Fibroblast of skin of back (primary cell): ENCODE measurements at regions not wholly inside any gene's neighbourhood (a gene's known extent, or its start where the extent isn't known, plus 50 kb on each side); places are given as distances from the start of the nearest gene placed in this dataset.
A peak's percentile ranks its signal among the peaks of the same experiment; 100 is the strongest.
"Not testable (repeated sequence)": the region's sequence is repeated elsewhere in the genome, so short reads cannot be mapped to it uniquely, and the experiment has no call there.

Experiments used
- DNase-seq: peaks from one replicate; pipeline ENCODE4 v3.0.0-alpha.2; 2013

DNA sequence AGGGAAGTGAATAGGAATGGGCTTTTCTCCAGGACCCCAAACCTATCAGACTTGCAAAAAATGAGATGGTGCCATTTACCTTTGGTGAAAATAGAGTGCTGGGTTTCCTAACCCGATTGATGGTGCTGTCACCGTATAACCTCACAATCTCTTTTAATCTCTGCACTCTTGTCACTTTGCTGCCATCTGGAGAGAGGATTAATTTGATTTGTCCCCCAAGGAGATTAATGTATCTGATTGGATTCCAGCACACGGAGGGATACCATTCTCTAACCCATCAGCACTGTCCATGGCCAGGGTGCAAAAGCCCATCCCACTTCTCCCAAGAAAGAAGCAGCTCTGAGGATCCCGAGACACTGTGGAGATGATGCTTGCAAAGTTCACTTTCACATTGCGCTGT is 86.3 kb upstream of the NFE2L3 start:
- no peak for DNase-seq

DNA sequence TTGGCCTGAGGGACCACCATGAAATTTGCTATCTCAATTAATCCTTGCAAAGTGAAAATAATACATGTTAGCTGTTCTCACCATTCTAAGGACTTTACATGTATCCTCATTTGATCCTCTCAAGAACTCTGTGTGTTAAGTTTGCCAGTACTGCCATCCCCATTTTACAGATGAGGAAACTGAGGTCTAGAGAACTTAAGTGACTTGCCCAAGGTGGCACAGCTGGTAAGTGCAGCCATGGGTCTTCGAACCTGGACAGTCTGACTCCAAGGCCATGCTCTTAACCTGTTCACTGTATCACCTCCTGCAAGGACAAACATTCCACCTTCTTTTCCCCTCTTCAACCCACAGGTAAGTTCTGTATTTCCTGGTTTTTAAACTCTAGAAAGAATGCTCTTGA is 85.3 kb upstream of the NFE2L3 start:
- DNase-seq, result no peak

DNA sequence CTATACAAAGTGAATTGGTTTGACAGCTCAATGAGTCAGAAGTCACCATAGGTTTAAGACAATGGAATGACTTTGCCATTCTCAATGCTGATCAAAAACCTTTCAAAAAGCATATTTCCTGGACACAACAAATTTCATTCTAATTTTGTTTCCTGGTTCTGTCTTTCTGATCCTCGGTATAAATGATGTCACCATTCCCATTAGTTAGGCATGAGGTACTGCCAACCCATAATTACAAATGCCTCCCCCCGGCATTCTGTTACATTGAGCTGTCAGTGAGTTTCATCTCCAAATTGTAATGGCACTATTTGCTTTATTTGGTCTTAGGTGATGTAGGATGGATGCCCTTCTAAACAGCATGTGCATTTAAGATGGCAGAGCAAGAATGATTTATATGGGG is 81.7 kb upstream of the NFE2L3 start:
- no peak for DNase-seq

DNA sequence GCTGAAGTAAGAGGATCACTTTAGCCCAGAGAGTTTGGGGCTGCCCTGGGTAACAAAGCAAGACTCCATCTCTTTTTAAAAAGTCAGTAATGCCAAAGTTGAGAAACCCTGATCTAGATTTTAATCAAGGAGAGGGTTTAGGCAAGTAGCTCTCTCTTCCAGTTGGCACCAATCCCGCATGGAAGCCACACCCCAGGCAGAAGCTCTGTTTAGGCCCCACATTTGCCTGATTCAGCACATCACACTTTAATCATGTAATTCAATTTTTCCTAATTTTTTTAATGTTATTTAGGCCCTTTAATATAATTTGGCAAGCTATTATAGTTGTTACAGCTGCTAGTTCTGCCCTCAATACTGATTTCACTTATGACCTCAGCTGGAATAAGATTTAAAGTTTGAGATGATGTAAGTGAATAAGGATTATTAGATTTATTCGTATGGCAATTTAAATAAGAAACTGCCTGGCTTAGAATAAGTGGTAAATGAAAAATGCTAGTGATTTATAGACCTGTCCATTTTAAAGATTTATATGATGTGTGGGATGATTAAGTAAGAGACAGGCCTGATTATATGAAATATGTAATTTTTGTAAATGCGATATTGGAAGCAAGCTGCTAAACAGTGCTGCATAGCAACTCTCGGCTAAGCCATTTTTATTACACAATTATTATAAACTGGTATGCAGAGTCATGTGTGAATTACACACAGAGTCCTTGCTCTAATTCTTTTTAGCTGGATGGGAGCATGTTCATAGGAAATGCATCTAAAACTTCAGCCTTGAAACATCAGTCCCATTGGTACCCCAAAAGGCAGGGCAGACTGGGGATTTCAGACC is 80.2 kb upstream of the NFE2L3 start:
- no peak for DNase-seq

DNA sequence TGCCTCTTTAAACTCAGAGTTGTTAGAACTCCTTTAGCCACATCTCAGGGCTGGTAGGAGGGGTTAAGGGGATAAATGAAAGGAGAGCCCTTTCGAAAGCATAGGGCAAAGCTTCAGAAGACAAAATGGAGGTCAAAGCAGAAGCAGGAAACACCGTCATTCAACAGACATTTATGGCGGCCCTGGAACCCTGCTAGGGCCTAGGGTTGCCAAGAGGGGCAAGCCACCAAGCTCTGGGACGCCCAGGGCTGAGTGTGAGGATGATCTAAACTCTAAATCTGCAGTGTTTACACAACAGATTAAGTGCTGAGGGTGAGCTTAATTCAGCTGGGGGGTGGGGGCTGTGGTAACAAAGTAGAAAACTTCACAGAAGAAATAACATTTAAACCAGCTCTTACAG is 79.0 kb upstream of the NFE2L3 start:
- DNase-seq, result no peak

DNA sequence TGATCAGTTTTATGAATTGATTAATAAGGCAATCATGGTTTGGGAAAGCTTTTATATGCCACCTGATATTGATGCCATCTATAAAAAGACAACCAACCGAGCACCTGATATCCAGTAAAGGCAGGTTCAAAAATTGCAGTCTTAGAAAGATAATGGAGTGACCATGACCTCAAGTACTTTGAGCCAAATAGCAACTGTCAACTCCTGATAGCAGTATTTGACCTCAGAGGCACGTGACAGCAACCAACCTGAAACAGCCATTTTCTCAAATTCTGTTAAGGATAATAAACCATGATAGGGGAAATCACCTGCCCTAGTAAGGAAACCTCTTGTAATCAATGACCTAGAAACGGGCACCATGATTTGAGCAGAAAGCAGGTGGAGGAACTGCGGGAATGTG is 77.1 kb upstream of the NFE2L3 start:
- no peak for DNase-seq

DNA sequence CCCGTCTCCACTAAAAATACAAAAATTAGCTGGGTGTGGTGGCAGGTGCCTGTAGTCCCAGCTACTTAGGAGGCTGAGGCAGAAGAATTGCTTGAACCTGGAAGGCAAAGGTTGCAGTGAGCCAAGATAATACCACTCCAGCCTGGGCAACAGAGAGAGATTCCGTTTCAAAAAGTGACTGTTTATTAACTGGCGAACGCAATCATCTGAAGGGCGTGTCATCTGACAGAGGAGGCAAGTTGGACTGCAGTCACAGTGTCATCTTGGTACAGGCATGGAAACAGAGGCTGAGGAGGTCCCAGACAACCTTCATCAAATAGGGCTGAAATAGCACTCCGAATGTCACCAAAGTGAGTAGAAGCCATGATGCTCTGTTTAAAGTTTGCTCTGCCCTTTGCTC is 75.3 kb upstream of the NFE2L3 start:
- no peak for DNase-seq

DNA sequence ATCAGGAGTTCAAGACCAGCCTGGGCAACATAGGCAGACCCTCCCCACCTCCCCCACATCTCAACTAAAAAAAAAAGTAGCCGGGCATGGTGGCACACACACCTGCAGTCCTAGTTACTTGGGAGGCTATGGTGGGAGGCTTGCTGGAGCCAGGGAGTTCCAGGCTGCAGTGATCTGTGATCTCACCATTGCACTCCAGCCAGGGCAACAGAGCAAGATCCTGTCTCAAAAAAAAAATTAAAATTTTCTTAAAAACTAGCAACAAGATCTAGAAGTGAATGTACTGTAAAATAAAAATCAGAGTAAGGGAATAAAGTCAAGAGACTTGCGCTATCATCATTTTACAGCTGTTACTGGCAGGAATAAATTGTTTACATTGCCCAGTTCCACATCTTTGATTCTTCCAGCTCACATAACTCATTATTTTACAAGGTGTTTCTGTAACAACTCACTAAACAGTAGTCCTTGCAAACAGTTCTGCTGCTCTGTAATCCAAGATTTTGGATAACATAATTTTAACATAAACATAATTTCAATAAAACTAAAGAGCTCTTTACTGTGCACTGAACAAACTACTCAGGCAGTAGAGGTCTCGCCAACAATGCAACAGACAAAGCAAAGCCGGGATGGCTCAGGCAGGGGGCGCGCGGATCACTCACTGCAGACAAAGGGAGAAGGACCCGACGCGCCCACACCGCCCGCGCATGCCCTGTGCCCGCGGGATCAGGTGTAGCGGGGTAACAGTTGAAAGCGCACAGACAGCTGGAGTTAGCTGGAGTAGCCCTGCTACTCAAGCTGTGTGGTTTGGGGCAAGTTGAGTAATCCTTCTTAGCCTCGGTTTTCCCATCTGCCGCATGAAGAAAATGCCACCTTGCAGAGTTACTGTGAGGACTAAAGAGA is 73.3 kb upstream of the NFE2L3 start:
- DNase-seq, result peak; percentile 22

DNA sequence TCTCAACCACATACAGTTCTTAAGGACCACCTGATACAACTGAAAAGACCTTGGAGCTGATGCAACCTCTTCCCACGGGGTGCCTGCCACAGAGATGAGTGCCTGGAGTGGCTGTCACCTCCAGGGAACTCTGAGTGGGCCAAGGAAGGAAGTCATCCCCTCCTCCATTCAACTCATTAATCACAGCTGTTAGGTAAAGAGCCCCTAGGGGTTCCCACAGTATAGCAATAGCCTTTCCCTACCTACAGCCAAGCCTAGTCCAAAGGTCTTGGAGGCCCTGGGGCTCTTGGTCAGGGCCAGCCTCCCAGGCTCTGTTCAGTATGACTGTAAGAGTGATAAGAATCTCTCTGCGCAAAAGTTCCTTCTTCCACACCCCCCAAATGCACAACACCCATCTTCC is 70.4 kb upstream of the NFE2L3 start:
- DNase-seq, result no peak

DNA sequence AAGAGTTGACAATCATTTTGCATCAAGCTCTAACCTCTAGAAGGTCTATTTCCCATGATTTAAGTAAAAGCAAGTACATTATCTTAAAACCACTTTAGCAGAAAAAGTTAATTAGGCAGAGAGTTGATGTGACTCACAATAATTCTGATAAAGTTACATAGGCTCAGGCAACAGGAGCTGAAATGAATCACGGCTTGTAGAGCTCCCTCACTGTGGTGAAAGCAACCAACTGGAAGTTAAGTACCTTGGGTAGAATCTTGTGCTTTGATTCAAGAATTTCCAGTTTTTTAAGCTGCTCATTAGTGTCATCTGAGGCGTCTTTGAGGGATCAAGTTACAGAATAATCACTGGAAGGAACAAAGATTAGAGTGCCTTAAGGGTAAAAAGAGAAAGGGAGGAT is 68.9 kb upstream of the NFE2L3 start:
- no peak for DNase-seq

DNA sequence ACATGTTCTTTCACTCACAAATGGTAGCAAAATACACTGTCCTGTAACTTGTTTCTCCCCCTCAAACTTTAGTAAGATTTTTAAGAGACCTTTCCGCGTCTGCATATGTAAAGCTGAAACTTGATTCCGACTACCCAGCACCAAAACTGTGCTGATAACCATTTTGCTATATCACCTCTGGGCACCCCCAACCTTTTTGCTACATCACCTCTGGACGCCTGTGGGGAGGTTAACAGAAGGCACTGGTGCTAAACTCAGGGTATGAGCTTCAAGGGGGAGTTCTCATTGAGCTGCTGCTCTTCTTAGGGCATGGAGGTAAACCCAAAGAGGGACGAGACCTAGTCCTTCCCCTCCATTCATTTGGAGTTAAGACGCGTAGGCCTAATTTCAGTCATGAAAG is 67.6 kb upstream of the NFE2L3 start:
- no peak for DNase-seq

DNA sequence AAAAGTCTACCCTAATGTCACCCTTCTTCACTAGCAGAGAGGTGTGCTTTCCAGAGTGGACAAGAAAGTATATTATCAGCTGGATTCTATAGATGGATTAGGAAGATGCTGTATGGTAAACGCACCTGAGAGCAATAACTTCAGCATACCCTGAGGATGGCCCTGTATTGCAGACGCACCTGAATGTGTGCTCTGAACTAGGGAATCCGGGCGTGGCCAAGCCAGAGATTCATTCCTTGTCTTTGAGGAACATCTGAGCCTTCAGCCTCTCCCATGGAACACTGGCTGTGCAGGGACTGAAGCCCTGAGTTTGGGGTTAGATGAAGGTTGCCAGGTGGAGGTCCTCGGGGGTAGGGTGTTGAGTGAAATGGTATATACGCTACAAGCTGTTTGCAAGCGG is 66.2 kb upstream of the NFE2L3 start:
- no peak for DNase-seq

DNA sequence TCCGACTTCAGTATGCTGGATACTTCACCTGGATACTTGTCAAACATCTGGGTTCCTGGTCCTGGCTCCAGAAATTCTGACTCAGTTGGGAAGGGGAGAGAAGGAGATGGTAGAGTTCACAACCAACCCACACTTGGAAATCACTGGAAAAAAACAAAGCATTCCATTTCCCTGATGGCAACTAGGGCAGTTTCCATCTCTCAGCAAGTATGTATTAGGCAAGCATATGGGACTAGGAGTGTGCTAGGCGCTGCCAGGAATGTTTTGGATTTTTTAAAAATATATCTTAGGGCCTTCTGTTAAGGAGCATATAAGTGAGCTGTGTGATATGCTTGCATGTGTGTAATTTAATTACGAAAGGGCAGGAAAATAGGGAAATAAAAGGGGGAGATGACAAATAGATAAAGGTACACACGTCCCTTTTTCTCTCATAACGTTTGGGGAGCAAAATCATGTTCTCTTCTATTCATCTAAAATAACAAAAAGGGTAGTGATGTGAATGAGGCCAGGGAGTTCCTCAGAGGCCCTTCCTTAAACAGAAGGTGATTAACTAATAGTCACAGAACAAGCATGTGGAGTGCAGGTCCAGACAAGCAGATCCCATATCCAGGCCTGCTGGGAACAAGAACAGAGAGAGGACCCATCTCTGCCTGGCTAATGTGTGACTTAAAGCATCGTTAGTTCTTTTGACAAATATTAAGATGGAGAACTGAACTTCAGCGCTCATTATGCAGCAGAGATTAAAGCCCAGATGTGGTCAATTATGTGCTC is 64.5 kb upstream of the NFE2L3 start:
- DNase-seq, result no peak

DNA sequence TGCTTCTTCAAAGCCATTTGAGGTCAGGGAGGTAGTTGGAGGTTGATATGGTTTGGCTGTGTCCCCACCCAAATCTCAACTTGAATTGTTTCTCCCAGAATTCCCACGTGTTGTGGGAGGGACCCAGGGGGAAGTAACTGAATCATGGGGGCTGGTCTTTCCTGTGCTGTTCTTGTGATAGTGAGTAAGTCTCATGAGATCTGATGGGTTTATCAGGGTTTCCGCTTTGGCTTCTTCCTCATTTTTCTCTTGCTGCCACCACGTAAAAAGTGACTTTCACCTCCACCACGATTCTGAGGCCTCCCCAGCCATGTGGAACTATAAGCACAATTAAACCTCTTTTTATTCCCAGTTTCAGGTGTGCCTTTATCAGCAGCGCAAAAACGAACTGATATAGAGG is 62.5 kb upstream of the NFE2L3 start:
- DNase-seq, result not testable (repeated sequence)

DNA sequence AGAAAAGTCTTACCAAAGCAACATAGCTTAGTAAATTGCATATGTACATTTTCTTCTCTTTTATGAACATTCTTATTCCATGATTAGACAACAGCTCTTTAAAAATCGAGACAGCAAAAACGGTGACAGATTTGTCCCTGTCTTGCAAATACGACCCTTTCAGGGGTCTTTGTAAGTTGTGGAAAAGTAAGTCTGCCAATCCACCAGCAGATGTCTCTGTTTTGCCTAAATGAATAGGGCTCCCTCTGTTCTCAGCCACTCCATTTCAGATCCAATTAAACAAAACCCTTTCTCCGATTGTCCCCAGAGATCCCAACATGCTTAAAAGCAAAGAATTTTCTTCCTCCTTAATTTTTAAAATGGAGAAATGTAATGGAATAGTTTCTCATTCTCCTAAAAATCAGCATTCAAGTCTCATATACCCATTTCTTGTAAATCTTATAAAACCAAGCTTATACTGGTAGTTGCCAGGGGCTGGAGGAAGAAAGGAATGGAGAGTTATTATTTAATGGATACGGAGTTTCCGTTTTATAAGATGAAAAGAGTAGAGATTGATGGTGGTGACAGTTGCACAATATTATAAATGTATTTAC is 61.0 kb upstream of the NFE2L3 start:
- peak; percentile 53 for DNase-seq

DNA sequence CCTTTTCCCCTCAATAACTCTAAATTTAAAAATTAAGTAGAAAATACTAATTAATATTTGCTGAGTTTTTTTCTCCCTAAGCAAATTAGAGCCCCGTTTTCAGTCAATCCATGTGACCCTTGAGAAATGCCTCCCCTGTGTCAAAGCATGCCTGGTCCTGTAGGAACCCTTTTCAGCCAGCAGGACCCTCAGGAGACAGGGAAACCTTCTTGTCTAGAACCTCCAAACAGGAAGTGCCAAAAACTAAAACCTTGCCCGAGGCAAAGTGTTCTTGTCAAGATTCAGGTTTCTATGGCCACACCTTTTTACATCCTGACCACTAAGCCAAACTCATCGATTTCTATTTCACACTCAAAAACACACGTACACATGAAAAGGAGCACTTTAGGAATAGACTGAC is 60.1 kb upstream of the NFE2L3 start:
- DNase-seq, result peak; percentile 7

DNA sequence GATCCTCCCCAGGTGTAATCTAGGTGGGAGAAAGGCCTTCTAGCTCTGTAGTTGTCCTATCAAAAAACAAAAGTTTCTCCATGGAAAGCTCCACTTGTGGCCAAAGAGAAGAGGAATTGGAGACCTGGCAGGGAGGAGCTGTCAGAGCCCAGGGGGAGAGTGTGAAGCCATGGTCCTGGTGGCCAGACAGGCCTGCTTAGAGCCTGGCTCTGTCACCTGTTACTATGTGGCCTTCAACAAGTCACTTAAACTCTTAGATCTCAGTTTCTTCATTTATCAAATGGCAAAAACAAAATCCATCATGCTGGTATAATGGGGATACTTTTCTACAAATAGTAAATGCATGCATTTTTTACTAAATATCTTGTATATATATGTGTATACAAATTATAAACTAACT is 59.0 kb upstream of the NFE2L3 start:
- no peak for DNase-seq

DNA sequence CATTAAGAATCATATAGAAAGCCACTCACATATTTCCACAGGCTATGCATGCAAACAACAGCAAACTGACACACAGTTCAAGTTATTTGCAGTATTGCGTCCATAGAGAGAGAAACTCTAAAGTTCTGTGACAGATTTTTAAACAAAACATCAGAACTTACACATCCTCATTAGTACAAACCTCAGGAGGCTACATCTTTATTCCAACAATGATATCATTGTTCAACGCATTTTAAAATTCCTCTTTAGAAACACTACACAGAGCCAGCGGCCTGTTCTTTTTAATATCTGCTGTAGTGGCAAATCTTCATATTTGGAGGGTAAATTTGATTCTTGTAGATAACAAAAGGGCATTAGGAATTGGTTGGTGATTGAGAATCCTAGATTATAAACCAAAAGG is 55.9 kb upstream of the NFE2L3 start:
- no peak for DNase-seq

DNA sequence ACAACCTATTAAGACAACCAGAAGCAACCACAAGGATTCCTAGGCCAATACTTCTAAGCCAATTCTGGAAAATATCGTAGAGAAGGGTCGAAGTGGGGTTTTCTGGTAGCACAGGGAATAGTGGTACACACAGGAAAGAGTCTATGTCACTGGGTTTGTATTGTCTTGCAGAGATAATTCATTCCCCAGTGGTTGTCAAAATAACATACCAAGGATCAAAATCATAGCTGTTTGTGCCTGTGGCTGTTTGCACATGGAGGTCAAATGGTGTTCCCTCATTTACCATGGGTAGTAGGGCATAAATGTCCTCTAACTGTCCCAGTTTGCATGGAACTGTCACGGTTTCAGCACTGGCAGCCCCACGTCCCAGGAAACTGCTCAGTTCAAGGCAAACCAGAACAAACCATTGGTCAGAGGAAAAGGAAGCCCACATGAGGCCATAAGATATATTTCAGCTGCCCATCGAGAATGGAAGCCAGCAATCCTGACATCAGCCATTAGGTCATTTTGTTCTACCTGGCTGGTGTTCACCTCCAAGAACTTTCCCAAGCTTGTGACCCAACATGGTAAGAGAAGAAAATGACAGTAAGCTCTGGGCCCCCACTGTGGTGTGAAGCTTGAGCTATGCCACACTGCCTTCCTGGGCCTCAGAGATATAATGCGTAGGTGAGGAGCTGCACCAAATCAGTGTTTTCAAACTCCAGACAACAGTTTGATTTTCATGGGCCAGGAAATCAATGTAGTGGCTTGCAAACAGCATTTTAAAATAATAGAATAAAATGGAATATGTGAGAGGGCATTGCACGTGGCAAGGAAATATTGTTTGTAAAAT is 53.9 kb upstream of the NFE2L3 start:
- peak; percentile 5 for DNase-seq

DNA sequence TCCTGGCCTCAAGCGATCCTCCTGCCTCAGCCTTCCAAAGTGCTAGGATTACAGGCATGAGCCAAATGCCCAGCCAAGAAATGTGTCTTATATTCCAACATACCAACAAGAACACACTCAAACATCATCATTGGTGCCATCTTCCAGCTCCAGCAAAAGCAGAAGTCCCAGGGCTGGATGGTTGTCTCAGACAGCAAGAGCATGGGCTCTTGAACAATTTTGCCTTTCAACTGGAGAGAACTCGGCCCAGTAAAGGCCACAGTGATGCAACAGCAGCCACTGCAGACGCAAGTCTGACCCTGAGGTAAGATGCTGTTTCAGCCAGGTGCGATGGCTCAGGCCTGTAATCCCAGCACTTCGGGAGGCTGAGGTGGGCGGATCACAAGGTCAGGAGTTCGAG is 52.8 kb upstream of the NFE2L3 start:
- DNase-seq, result no peak

DNA sequence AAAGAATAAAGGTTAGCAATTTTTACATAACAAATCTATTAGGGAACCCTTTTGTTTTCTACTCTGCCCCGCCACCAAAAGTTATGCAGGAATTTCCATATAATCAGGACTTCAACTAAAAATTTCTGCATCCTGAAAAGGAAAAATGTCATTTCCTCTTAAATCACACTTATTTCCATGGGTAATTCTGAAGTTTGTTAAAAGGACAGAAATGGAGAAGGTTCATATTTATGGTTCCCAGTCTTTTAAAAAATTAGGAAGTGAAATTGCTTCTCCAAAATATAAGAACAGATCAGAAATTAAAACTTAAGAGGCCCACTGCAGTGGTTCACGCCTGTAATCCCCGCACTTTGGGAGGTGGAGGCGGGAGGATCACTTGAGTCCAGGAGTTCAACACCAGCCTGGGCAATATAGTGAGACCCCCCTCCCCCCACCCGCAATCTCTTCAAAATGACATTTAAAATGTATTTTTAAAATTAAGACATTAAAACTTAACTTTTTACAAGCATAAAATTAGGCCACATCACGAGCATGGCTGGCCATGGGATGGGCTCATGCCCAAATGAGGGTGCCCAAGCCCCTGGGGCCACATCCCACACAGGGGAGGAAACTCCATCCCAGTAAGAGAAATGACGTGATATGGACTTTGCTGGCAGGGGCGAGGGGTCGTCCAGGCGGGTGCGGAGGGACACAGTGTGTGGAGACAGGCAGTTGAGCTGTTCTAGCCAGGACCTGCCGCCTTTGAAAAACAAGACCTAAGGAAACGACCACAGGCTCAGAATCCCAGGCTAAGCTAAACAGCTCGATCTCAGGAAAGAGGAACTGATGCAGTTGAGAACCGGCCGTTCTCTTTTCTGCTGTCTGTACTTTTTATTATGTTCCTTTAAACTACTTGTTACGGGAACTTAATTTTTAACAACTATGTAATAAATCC is 51.3 kb upstream of the NFE2L3 start:
- DNase-seq, result no peak
